ENCODE measurements at regions not wholly inside any gene's neighbourhood (a gene's known extent, or its start where the extent isn't known, plus 50 kb on each side); places are given as distances from the start of the nearest gene placed in this dataset.
A peak's percentile ranks its signal among the peaks of the same experiment; 100 is the strongest.

- no peak overlapping the region for H2AFZ ChIP-seq (ENCODE audit: low read depth, low read length)
- FAIRE-seq (no peak), DNase-seq (ENCODE audit: low read depth, low spot score) (no peak)
- no peaks in the 10 kb centered on the region for H3K4me1 ChIP-seq (ENCODE audit: control insufficient read depth, extremely low read depth, insufficient read depth, low read length)
- H3K27me3 ChIP-seq (ENCODE audit: control insufficient read depth in 2 of 2, insufficient read depth in 2 of 2, low read length in 2 of 2) = no peaks in the 10 kb centered on the region
- H4K20me1 ChIP-seq (replicated peaks; ENCODE audit: control insufficient read depth, extremely low read depth, insufficient read depth, low read length) = no peaks in the 10 kb centered on the region
- TF ChIP-seq, protein P1, sequence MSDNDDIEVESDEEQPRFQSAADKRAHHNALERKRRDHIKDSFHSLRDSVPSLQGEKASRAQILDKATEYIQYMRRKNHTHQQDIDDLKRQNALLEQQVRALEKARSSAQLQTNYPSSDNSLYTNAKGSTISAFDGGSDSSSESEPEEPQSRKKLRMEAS (IDR thresholded peaks at IDR 0.05; ENCODE audit: insufficient read depth, insufficient read length) = no peak
- TF ChIP-seq MYC (IDR thresholded peaks at IDR 0.05; ENCODE audit: low read depth, low read length) (no peak), FOS (IDR thresholded peaks at IDR 0.05; ENCODE audit: borderline replicate concordance, insufficient read depth, low read length) (peak; percentile 47)
- H3K9me3 ChIP-seq (replicated peaks; ENCODE audit: control insufficient read depth, insufficient read depth, low read length) = no peaks in the 10 kb centered on the region
- no peaks in the 10 kb centered on the region for H3K79me2 ChIP-seq (ENCODE audit: control insufficient read depth, insufficient read depth, low read length)
- CTCF ChIA-PET = no interaction called here
- POLR2A ChIA-PET = interaction anchor here (0.6 kb wide), 1 partner anchor 14 kb away, joined by 9 read pairs; no protein-coding TSS in a partner anchor
- dilution Hi-C loops (cut with MboI; ENCODE audit: extremely low pct_ligation_motif_present, low sequenced_read_pairs) (no loop called here), intact Hi-C loops (cut with micrococcal nuclease) (no loop called here)
- H3K4me2 ChIP-seq (ENCODE audit: insufficient read depth, low read length) = no peak overlapping the region
- H3K36me3 ChIP-seq (ENCODE audit: control insufficient read depth in 2 of 2, extremely low read depth in 1 of 2, insufficient read depth in 2 of 2, low read length in 2 of 2) = no peaks in the 10 kb centered on the region
- no peak overlapping the region for H3K27ac ChIP-seq (ENCODE audit: insufficient read depth, low read depth, low read length)
- H3K9ac ChIP-seq (replicated peaks; ENCODE audit: extremely low read depth, insufficient read depth, low read length) = no peak overlapping the region
- no TSS peak for BruUV-seq (replicated peaks)
- H3K9me1 ChIP-seq (replicated peaks; ENCODE audit: control insufficient read depth, extremely low read depth, insufficient read depth, low read length) = no peaks in the 10 kb centered on the region
- no peak overlapping the region for H3K4me3 ChIP-seq (replicated peaks in 1 of 3; ENCODE audit: insufficient read depth in 1 of 3, low read depth in 1 of 3, low read length in 3 of 3)
Measured at GRCh38 chr7:43018446-43018845, 86.3 kb downstream of the MRPL32 start.

GRCh38 chr7:43021431-43021830 is 89.3 kb downstream of the MRPL32 start:
- Histone ChIP-seq H3K9me3 (replicated peaks; ENCODE audit: control insufficient read depth, insufficient read depth, low read length) (no peaks in the 10 kb centered on the region), H3K27me3 (ENCODE audit: control insufficient read depth in 2 of 2, insufficient read depth in 2 of 2, low read length in 2 of 2) (no peaks in the 10 kb centered on the region), H2AFZ (ENCODE audit: low read depth, low read length) (no peak overlapping the region), H3K9me1 (replicated peaks; ENCODE audit: control insufficient read depth, extremely low read depth, insufficient read depth, low read length) (no peaks in the 10 kb centered on the region), H3K27ac (ENCODE audit: insufficient read depth, low read depth, low read length) (no peak overlapping the region), H4K20me1 (replicated peaks; ENCODE audit: control insufficient read depth, extremely low read depth, insufficient read depth, low read length) (no peaks in the 10 kb centered on the region), H3K4me3 (replicated peaks in 1 of 3; ENCODE audit: insufficient read depth in 1 of 3, low read depth in 1 of 3, low read length in 3 of 3) (no peak overlapping the region), H3K4me2 (ENCODE audit: insufficient read depth, low read length) (no peak overlapping the region), H3K79me2 (ENCODE audit: control insufficient read depth, insufficient read depth, low read length) (no peaks in the 10 kb centered on the region), H3K36me3 (ENCODE audit: control insufficient read depth in 2 of 2, extremely low read depth in 1 of 2, insufficient read depth in 2 of 2, low read length in 2 of 2) (no peaks in the 10 kb centered on the region), H3K4me1 (ENCODE audit: control insufficient read depth, extremely low read depth, insufficient read depth, low read length) (no peaks in the 10 kb centered on the region), H3K9ac (replicated peaks; ENCODE audit: extremely low read depth, insufficient read depth, low read length) (no peak overlapping the region)
- ChIA-PET POLR2A (no interaction called here), CTCF (no interaction called here)
- intact Hi-C loops (cut with micrococcal nuclease) (no loop called here), dilution Hi-C loops (cut with MboI; ENCODE audit: extremely low pct_ligation_motif_present, low sequenced_read_pairs) (no loop called here)
- TF ChIP-seq FOS (IDR thresholded peaks at IDR 0.05; ENCODE audit: borderline replicate concordance, insufficient read depth, low read length) (no peak), GATA2 (IDR thresholded peaks at IDR 0.05; ENCODE audit: insufficient read depth, insufficient read length, low read depth, low read length) (no peak), MYC (IDR thresholded peaks at IDR 0.05; ENCODE audit: low read depth, low read length) (no peak), POLR2A (IDR thresholded peaks at IDR 0.05; ENCODE audit: low read depth, low read length) (no peak), JUN (IDR thresholded peaks at IDR 0.05; ENCODE audit: borderline replicate concordance, insufficient read depth, insufficient read length, low read depth) (no peak), POLR2AphosphoS5 (IDR thresholded peaks at IDR 0.05; ENCODE audit: insufficient read depth, low read depth, low read length) (no peak), EZH2 (IDR thresholded peaks at IDR 0.05; ENCODE audit: borderline replicate concordance, low read depth, low read length, severe bottlenecking) (no peak), CTCF (IDR thresholded peaks at IDR 0.05; ENCODE audit: extremely low read depth in 1 of 2, insufficient read depth in 1 of 2, low read depth in 1 of 2, low read length in 2 of 2) (no peak)
- TF ChIP-seq, protein P1 (IDR thresholded peaks at IDR 0.05; ENCODE audit: insufficient read depth, insufficient read length) = no peak
- DNase-seq (ENCODE audit: low read depth, low spot score) = no peak
- no TSS peak for BruUV-seq (replicated peaks)
- no peak for FAIRE-seq

Data from endothelial cell of umbilical vein (primary cell).